Chondrocyte (in vitro differentiated cells): ENCODE measurements at regions not wholly inside any gene's neighbourhood (a gene's known extent, or its start where the extent isn't known, plus 50 kb on each side); places are given as distances from the start of the nearest gene placed in this dataset.

Experiments used
- DNase-seq: peaks from one replicate; pipeline ENCODE4 v3.0.0; 2021; ENCODE audit warnings: mixed read lengths, low spot score
- H3K27ac Mint-ChIP-seq: one replicate; pipeline ENCODE4 v1.8.0; 2021; ENCODE audit warnings: mild to moderate bottlenecking, moderate library complexity, mixed read lengths; ENCODE audit not compliant: unreplicated experiment
- H3K27me3 Mint-ChIP-seq: 2 replicates; pipeline ENCODE4 v1.8.0; 2021; ENCODE audit warnings: low read depth, mixed read lengths
- H3K36me3 Mint-ChIP-seq: 2 replicates; pipeline ENCODE4 v1.8.0; 2021; ENCODE audit warnings: low read depth, mixed read lengths
- H3K4me1 Mint-ChIP-seq: 2 replicates; pipeline ENCODE4 v1.8.0; 2021; ENCODE audit warnings: low read depth, mild to moderate bottlenecking, mixed read lengths
- H3K4me3 Mint-ChIP-seq: one replicate; pipeline ENCODE4 v1.8.0; 2021; ENCODE audit warnings: mild to moderate bottlenecking, moderate library complexity, mixed read lengths; ENCODE audit not compliant: unreplicated experiment
- H3K9me3 Mint-ChIP-seq: 2 replicates; pipeline ENCODE4 v1.8.0; 2021; ENCODE audit warnings: low read depth, mixed read lengths
- CTCF ChIP-seq: fragments of 200-600 bp; sonication (generic); IDR thresholded peaks from 2 replicates; pipeline ENCODE4 v1.5.0; 2021; ENCODE audit warnings: antibody characterized with exemption, mild to moderate bottlenecking, moderate library complexity

- no peak overlapping the region for H3K27ac Mint-ChIP-seq
- H3K4me3 Mint-ChIP-seq, result no peak overlapping the region
- no peaks in the 10 kb centered on the region for H3K27me3 Mint-ChIP-seq
- H3K4me1 Mint-ChIP-seq, result peaks cover 21% of the 10 kb centered on the region
- peaks cover 2% of the 10 kb centered on the region for H3K36me3 Mint-ChIP-seq
- TF ChIP-seq CTCF, result no peak
- DNase-seq, result no peak
- peaks cover 10% of the 10 kb centered on the region for H3K9me3 Mint-ChIP-seq
These were observed 251.1 kb downstream of the BCAT1 start for GRCh38 chr12:24697769-24698168.

GRCh38 chr12:24697295-24697694 is 251.6 kb downstream of the BCAT1 start:
- H3K27ac Mint-ChIP-seq, result no peak overlapping the region
- H3K4me1 Mint-ChIP-seq, result peaks cover 21% of the 10 kb centered on the region

GRCh38 chr12:24696800-24697199 is 252.1 kb downstream of the BCAT1 start:
- H3K36me3 Mint-ChIP-seq, result peaks cover 2% of the 10 kb centered on the region
- no peak overlapping the region for H3K4me3 Mint-ChIP-seq
- H3K27me3 Mint-ChIP-seq, result no peaks in the 10 kb centered on the region
- peaks cover 13% of the 10 kb centered on the region for H3K9me3 Mint-ChIP-seq
- no peak overlapping the region for H3K27ac Mint-ChIP-seq
- no peak for DNase-seq
- TF ChIP-seq CTCF, result no peak
- peaks cover 21% of the 10 kb centered on the region for H3K4me1 Mint-ChIP-seq

More at GRCh38 chr12:24697295-24697694, 251.6 kb downstream of the BCAT1 start:
- Mint-ChIP-seq H3K9me3 (peaks cover 11% of the 10 kb centered on the region), H3K4me3 (no peak overlapping the region), H3K27me3 (no peaks in the 10 kb centered on the region), H3K36me3 (peaks cover 2% of the 10 kb centered on the region)
- DNase-seq, result no peak
- TF ChIP-seq CTCF, result no peak

- Mint-ChIP-seq H3K27me3 (no peaks in the 10 kb centered on the region), H3K27ac (no peak overlapping the region), H3K4me3 (no peak overlapping the region), H3K36me3 (no peaks in the 10 kb centered on the region), H3K9me3 (peaks cover 7% of the 10 kb centered on the region), H3K4me1 (peaks cover 21% of the 10 kb centered on the region)
- no peak for DNase-seq
- TF ChIP-seq CTCF, result no peak
These were observed 253.1 kb downstream of the BCAT1 start for GRCh38 chr12:24695657-24696329.

- H3K9me3 Mint-ChIP-seq, result peaks cover 3% of the 10 kb centered on the region
- H3K4me1 Mint-ChIP-seq, result peaks cover 21% of the 10 kb centered on the region
- no peaks in the 10 kb centered on the region for H3K36me3 Mint-ChIP-seq
- no peaks in the 10 kb centered on the region for H3K27me3 Mint-ChIP-seq
- H3K4me3 Mint-ChIP-seq, result no peak overlapping the region
- no peak for DNase-seq
- TF ChIP-seq CTCF, result no peak
- H3K27ac Mint-ChIP-seq, result no peak overlapping the region
These were observed 253.8 kb downstream of the BCAT1 start for GRCh38 chr12:24695103-24695502.
